K562 (cell line): ENCODE measurements at regions not wholly inside any gene's neighbourhood (a gene's known extent, or its start where the extent isn't known, plus 50 kb on each side); places are given as distances from the start of the nearest gene placed in this dataset.

Experiments
- CREB3 ChIP-seq: fragments of 450-650 bp; conservative IDR thresholded peaks from 2 replicates; pipeline ENCODE4 v1.6.1; 2016; ENCODE audit warnings: missing genetic modification characterization, low read depth, mild to moderate bottlenecking, missing compliant biosample characterization, moderate library complexity
- EHMT2 ChIP-seq: fragments of 450-650 bp; IDR thresholded peaks from 2 replicates; pipeline ENCODE4 v1.6.1; 2018; ENCODE audit warnings: antibody characterized with exemption
- EZH2 ChIP-seq: IDR thresholded peaks from 2 replicates; pipeline ENCODE4 v1.6.1; 2012; ENCODE audit warnings: low read depth, mild to moderate bottlenecking, inconsistent platforms, low read length, borderline replicate concordance
- GATAD2A ChIP-seq: fragments of 450-650 bp; IDR thresholded peaks from 2 replicates; pipeline ENCODE4 v1.6.1; 2017
- HDAC6 ChIP-seq: IDR thresholded peaks from 2 replicates; pipeline ENCODE4 v1.6.1; 2012; ENCODE audit warnings: low read depth, mild to moderate bottlenecking, control low read depth, inconsistent platforms, low read length, moderate library complexity
- MITF ChIP-seq: IDR thresholded peaks from 2 replicates; pipeline ENCODE4 v1.6.1; 2014; ENCODE audit warnings: antibody characterized with exemption
- MNT ChIP-seq, 2 experiments: fragments of 450-650 bp; conservative IDR thresholded peaks; 2 replicates each; pipeline ENCODE4 v1.6.1; 2017; ENCODE audit warnings: mild to moderate bottlenecking in 2 of 2, moderate library complexity in 2 of 2
- NFATC3 ChIP-seq: fragments of 450-650 bp; IDR thresholded peaks from 2 replicates; pipeline ENCODE4 v1.6.1; 2017; ENCODE audit warnings: mild to moderate bottlenecking
- PURB ChIP-seq: sonication (generic); formaldehyde crosslinking; IDR thresholded peaks from 2 replicates; pipeline ENCODE4 v1.9.0; 2021; ENCODE audit warnings: low read depth, mild to moderate bottlenecking, missing genetic modification reagents
- RFX1 ChIP-seq: fragments of 450-650 bp; IDR thresholded peaks from 2 replicates; pipeline ENCODE4 v1.6.1; 2016; ENCODE audit warnings: mild to moderate bottlenecking, moderate library complexity
- SETDB1 ChIP-seq: IDR thresholded peaks from one replicate; pipeline ENCODE4 v1.6.1; 2012; ENCODE audit warnings: low read length, control low read depth, inconsistent platforms
- TAF7 ChIP-seq: fragments of 450-650 bp; IDR thresholded peaks from 2 replicates; pipeline ENCODE4 v1.6.1; 2016; ENCODE audit warnings: missing genetic modification characterization, missing compliant biosample characterization
- ZNF146 ChIP-seq: IDR thresholded peaks from one replicate; pipeline ENCODE4 v1.6.1; 2018; ENCODE audit warnings: missing compliant biosample characterization; ENCODE audit not compliant: unreplicated experiment
- ZNF766 ChIP-seq: fragments of 200-800 bp; sonication (Bioruptor generic); conservative IDR thresholded peaks from 2 replicates; pipeline ENCODE4 v1.6.1; 2016; ENCODE audit warnings: missing genetic modification characterization, missing compliant biosample characterization
- ZNF830 ChIP-seq: fragments of 250-450 bp; sonication (Bioruptor Pico); IDR thresholded peaks from 2 replicates; pipeline ENCODE4 v1.5.0; 2021; ENCODE audit warnings: mild to moderate bottlenecking
- TF ChIP-seq, protein P1 (sequence below): fragments of 450-650 bp; IDR thresholded peaks from 2 replicates; pipeline ENCODE4 v1.6.1; 2016; ENCODE audit warnings: low read depth

DNA sequence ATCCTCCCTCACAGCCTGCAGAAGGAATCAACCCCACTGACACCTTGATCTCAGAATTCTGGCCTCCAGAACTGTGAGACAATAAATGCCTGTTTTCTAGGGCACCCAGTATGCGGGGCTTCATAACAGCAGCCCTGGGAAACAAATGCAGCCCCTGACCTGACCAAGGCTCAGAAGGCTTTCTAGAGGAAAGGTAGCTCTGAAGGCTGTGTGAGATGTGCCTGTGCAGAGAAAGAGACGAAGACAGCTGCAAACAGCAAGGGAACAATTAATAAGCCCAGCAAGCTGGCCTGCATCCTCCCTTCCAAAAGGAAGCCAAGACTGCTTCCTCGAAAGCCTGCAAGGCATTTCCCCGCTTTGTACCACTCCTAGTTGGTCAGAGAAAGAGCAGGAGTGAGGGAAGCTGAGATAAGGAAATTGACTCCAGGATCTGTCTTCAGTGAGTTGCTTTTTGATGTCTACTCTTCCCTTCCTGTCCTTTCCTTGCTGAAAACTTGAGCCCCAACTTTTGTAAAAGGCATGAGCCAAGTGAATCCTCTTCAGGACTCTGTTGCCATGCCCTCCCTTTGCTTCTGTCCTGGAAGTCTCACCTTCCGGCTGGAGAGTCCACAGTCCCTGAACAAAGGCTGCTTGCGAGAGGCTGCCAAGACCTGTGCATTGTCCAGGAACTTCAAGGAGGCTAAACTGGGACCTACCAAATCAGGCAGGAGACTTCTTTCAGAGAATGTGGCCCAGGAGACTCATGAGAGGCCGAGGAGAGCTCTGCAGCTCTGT is 71.2 kb upstream of the ARID5B start (continued):
- TF ChIP-seq, protein P1, sequence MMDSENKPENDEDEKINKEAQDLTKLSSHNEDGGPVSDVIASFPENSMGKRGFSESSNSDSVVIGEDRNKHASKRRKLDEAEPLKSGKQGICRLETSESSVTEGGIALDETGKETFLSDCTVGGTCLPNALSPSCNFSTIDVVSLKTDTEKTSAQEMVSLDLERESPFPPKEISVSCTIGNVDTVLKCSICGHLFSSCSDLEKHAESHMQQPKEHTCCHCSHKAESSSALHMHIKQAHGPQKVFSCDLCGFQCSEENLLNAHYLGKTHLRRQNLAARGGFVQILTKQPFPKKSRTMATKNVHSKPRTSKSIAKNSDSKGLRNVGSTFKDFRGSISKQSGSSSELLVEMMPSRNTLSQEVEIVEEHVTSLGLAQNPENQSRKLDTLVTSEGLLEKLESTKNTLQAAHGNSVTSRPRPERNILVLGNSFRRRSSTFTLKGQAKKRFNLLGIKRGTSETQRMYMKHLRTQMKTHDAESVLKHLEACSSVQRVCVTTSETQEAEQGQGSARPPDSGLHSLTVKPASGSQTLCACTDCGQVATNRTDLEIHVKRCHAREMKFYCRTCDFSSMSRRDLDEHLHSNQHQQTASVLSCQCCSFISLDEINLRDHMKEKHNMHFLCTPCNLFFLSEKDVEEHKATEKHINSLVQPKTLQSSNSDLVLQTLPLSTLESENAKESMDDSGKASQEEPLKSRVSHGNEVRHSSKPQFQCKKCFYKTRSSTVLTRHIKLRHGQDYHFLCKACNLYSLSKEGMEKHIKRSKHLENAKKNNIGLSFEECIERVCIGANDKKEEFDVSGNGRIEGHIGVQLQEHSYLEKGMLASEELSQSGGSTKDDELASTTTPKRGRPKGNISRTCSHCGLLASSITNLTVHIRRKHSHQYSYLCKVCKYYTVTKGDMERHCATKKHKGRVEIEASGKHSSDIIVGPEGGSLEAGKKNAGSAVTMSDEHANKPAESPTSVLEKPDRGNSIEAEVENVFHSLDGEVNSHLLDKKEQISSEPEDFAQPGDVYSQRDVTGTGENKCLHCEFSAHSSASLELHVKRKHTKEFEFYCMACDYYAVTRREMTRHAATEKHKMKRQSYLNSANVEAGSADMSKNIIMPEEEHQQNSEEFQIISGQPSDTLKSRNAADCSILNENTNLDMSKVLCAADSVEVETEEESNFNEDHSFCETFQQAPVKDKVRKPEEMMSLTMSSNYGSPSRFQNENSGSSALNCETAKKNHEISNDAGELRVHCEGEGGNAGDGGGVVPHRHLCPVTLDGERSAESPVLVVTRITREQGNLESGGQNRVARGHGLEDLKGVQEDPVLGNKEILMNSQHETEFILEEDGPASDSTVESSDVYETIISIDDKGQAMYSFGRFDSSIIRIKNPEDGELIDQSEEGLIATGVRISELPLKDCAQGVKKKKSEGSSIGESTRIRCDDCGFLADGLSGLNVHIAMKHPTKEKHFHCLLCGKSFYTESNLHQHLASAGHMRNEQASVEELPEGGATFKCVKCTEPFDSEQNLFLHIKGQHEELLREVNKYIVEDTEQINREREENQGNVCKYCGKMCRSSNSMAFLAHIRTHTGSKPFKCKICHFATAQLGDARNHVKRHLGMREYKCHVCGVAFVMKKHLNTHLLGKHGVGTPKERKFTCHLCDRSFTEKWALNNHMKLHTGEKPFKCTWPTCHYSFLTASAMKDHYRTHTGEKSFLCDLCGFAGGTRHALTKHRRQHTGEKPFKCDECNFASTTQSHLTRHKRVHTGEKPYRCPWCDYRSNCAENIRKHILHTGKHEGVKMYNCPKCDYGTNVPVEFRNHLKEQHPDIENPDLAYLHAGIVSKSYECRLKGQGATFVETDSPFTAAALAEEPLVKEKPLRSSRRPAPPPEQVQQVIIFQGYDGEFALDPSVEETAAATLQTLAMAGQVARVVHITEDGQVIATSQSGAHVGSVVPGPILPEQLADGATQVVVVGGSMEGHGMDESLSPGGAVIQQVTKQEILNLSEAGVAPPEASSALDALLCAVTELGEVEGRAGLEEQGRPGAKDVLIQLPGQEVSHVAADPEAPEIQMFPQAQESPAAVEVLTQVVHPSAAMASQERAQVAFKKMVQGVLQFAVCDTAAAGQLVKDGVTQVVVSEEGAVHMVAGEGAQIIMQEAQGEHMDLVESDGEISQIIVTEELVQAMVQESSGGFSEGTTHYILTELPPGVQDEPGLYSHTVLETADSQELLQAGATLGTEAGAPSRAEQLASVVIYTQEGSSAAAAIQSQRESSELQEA = no peak
- peak; percentile 6; the same call in 1 of the 2 replicates for TF ChIP-seq GATAD2A
- 0 out of 2 replicates have a peak, but pooled peaks have one; percentile 12 for TF ChIP-seq EHMT2
- peak in 1 of 2 experiments; percentile 15; a peak in 1 of 4 replicates for TF ChIP-seq MNT (conservative IDR thresholded peaks at IDR 0.05)
- TF ChIP-seq SETDB1 = no peak
- TF ChIP-seq ZNF146 (CRISPR knock-in tag) = no peak
- TF ChIP-seq TAF7 = peak; percentile 58; the same call in 1 of the 2 replicates
- TF ChIP-seq HDAC6 = no peak
- no peak for TF ChIP-seq EZH2
- TF ChIP-seq PURB (CRISPR knock-in tag) = no peak
- no peak for TF ChIP-seq NFATC3
- TF ChIP-seq ZNF766 = peak; percentile 63
- no peak for TF ChIP-seq CREB3 (tag)
- TF ChIP-seq ZNF830 (CRISPR knock-in tag) = no peak
- no peak for TF ChIP-seq RFX1
- no peak for TF ChIP-seq MITF
